Endometrium (tissue), 2 donors: ENCODE measurements at regions not wholly inside any gene's neighbourhood (a gene's known extent, or its start where the extent isn't known, plus 50 kb on each side); places are given as distances from the start of the nearest gene placed in this dataset.

Experiments used
- FAIRE-seq: peaks from 2 replicates; lab custom pipeline; 2012; peaks lifted over from hg19 to GRCh38; lab: Jason Lieb, UNC
- donor health status: control.
- donor health status: control.

GRCh38 chr3:459311-459670 is 262.7 kb downstream of the CHL1 start:
- no peak for FAIRE-seq

GRCh38 chr3:461006-461405 is 264.4 kb downstream of the CHL1 start:
- FAIRE-seq, result no peak

GRCh38 chr3:462851-463250 is 266.3 kb downstream of the CHL1 start:
- no peak for FAIRE-seq

- no peak for FAIRE-seq
Measured at GRCh38 chr3:463252-464192, 267.0 kb downstream of the CHL1 start.

- no peak for FAIRE-seq
Measured at GRCh38 chr3:464255-464654, 267.7 kb downstream of the CHL1 start.

GRCh38 chr3:468172-468571 is 271.6 kb downstream of the CHL1 start:
- no peak for FAIRE-seq

GRCh38 chr3:473033-473800 is 276.7 kb downstream of the CHL1 start:
- FAIRE-seq, result no peak

- no peak for FAIRE-seq
Measured at GRCh38 chr3:474828-475227, 278.3 kb downstream of the CHL1 start.

GRCh38 chr3:480070-480469 is 283.5 kb downstream of the CHL1 start:
- no peak for FAIRE-seq

GRCh38 chr3:481111-481510 is 284.5 kb downstream of the CHL1 start:
- no peak for FAIRE-seq

GRCh38 chr3:481680-482079 is 285.1 kb downstream of the CHL1 start:
- no peak for FAIRE-seq

- FAIRE-seq, result no peak
Measured at GRCh38 chr3:482479-482878, 285.9 kb downstream of the CHL1 start.

- FAIRE-seq, result no peak
Measured at GRCh38 chr3:484341-484740, 287.8 kb downstream of the CHL1 start.

- FAIRE-seq, result no peak
Measured at GRCh38 chr3:487614-488013, 291.1 kb downstream of the CHL1 start.

GRCh38 chr3:492586-493316 is 296.2 kb downstream of the CHL1 start:
- FAIRE-seq, result no peak

GRCh38 chr3:494190-494589 is 297.6 kb downstream of the CHL1 start:
- FAIRE-seq, result no peak

GRCh38 chr3:498487-498886 is 301.9 kb downstream of the CHL1 start:
- no peak for FAIRE-seq

- FAIRE-seq, result no peak
Measured at GRCh38 chr3:499001-499761, 302.6 kb downstream of the CHL1 start.

GRCh38 chr3:502486-502885 is 305.9 kb downstream of the CHL1 start:
- no peak for FAIRE-seq

- FAIRE-seq, result no peak
Measured at GRCh38 chr3:513301-513700, 316.7 kb downstream of the CHL1 start.

- no peak for FAIRE-seq
Measured at GRCh38 chr3:514192-514591, 317.6 kb downstream of the CHL1 start.

GRCh38 chr3:519026-519425 is 322.5 kb downstream of the CHL1 start:
- FAIRE-seq, result no peak
